ENCODE measurements at regions not wholly inside any gene's neighbourhood (a gene's known extent, or its start where the extent isn't known, plus 50 kb on each side); places are given as distances from the start of the nearest gene placed in this dataset.

DNA sequence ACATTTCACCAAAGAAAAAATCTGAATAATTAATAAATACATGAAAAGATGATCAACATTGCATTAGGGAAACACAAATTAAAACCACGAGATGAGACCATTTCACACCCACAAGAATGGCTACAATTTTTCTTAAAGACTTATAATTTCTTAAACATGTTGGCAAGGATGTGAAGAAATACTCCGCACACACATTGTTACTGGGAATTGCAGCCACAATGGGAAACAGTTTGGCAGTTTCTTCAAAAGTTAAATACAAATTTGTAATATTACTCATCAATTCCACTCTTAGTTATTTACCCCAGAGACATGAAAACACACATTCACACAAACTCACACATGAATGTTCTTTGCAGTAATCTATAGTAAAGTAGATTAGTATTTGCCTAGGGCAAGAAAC is 363.3 kb upstream of the SMIM21 start:
- H3K36me3 Mint-ChIP-seq (ENCODE audit: insufficient read depth): no peaks in the 10 kb centered on the region
- no peak for DNase-seq
- no peak overlapping the region for H3K4me3 Mint-ChIP-seq
- no peak overlapping the region for H3K27ac Mint-ChIP-seq
- peaks cover 0 to 3% of the 10 kb centered on the region in 2 donors for H3K9me3 Mint-ChIP-seq
- ATAC-seq (replicated peaks): no peak
- H3K27me3 Mint-ChIP-seq: peaks cover 6 to 13% of the 10 kb centered on the region in 2 donors
- no peaks in the 10 kb centered on the region for H3K4me1 Mint-ChIP-seq (ENCODE audit: low read depth in 2 of 2)

DNA sequence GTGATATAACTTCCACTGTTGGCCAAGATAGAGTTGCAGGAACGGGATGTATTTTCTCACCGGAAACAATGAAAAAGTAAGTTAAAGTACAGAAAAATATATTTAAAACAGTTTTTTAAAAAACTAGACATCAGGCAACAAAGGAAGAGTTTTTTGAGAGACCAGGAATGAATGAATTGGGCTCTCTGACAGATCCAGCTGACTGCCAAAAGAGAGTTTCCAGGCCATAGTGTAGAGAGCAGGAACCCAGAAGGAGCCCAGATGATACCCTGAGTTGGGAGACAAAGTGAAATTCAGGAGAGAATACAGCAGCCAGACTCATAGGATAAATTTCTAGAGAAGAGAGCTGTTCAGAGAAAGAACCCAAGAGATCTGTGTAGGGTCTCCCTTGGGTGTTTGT is 362.6 kb upstream of the SMIM21 start:
- H3K36me3 Mint-ChIP-seq (ENCODE audit: insufficient read depth): no peaks in the 10 kb centered on the region
- H3K9me3 Mint-ChIP-seq: peaks cover 0 to 3% of the 10 kb centered on the region in 2 donors
- H3K4me1 Mint-ChIP-seq (ENCODE audit: low read depth in 2 of 2): no peaks in the 10 kb centered on the region
- H3K27ac Mint-ChIP-seq: no peak overlapping the region
- H3K27me3 Mint-ChIP-seq: peaks cover 12 to 16% of the 10 kb centered on the region in 2 donors
- no peak overlapping the region for H3K4me3 Mint-ChIP-seq
- DNase-seq (no peak), ATAC-seq (replicated peaks) (no peak)

DNA sequence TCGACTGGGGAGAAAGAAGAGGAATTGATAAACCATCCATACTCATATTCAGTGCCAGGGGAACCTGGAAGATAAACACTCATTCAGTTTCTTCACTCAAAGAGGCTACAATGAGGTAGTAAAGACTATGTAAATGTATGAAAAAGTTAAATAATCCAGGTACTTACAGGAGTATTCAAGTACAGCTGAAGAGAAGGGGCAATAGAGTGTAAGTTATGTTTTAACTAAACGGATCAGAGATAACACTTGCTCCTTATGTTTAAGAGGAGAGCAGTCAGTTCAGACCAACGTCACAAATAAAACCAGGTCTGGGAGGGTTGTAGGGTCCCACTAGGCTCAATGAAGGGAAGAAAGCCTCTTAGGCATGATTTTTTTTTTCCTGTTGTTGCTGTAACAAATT is 358.3 kb upstream of the SMIM21 start:
- Mint-ChIP-seq H3K4me3 (no peak overlapping the region), H3K9me3 (no peaks in the 10 kb centered on the region), H3K36me3 (ENCODE audit: insufficient read depth) (no peaks in the 10 kb centered on the region), H3K27me3 (peaks cover 19 to 25% of the 10 kb centered on the region in 2 donors), H3K4me1 (ENCODE audit: low read depth in 2 of 2) (no peaks in the 10 kb centered on the region), H3K27ac (no peak overlapping the region)
- no peak for DNase-seq
- no peak for ATAC-seq (replicated peaks)

DNA sequence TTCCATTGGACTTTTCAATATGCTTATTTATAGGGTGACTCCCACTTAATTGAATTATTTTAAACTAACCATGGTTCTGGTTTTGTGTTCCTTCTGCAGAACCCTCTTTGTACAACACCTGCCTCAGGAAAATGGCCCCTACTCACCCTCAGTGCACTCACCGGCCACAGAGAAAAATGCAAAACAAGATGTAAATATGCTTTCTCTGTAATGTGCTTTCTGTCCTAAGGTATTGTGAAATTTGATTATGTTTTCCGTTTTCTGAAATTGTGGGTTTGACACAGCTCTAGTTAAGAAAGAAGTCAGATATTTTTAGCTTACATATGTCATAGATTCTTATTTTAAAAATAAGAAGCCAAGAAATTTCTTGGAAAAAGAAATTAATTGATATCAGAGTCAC is 357.7 kb upstream of the SMIM21 start:
- Mint-ChIP-seq H3K4me3 (no peak overlapping the region), H3K27ac (no peak overlapping the region), H3K27me3 (peaks cover 19 to 25% of the 10 kb centered on the region in 2 donors), H3K4me1 (ENCODE audit: low read depth in 2 of 2) (no peaks in the 10 kb centered on the region), H3K9me3 (no peaks in the 10 kb centered on the region), H3K36me3 (ENCODE audit: insufficient read depth) (no peaks in the 10 kb centered on the region)
- DNase-seq (no peak), ATAC-seq (replicated peaks) (no peak)

DNA sequence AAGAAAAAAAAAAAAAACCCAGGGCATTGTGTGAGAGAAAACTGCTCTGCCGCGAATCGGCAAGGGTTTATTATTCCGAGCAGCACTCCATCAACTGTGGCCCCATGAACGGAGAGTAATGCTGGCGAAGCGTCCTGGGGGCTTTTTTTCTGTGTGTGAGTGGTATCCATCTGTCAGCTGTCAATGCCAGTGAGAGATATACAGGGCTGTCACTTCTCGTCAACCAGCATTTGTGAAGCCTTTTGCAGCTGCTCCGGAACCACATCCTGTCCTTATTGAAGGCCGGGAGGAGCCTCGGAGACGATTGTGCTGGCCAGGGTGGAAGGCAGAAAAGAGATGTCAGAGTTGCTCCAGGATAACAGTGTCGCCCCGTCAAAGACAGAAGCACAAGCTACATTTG is 356.9 kb upstream of the SMIM21 start:
- H3K27me3 Mint-ChIP-seq: peaks cover 19 to 27% of the 10 kb centered on the region in 2 donors
- DNase-seq: no peak
- H3K9me3 Mint-ChIP-seq: no peaks in the 10 kb centered on the region
- no peaks in the 10 kb centered on the region for H3K4me1 Mint-ChIP-seq (ENCODE audit: low read depth in 2 of 2)
- no peak overlapping the region for H3K27ac Mint-ChIP-seq
- no peak for ATAC-seq (replicated peaks)
- no peak overlapping the region for H3K4me3 Mint-ChIP-seq
- no peaks in the 10 kb centered on the region for H3K36me3 Mint-ChIP-seq (ENCODE audit: insufficient read depth)

GRCh38 chr18:75783566-75784281 is 356.2 kb upstream of the SMIM21 start:
- H3K36me3 Mint-ChIP-seq (ENCODE audit: insufficient read depth): no peaks in the 10 kb centered on the region
- no peak overlapping the region for H3K4me3 Mint-ChIP-seq
- peaks cover 19 to 34% of the 10 kb centered on the region in 2 donors for H3K27me3 Mint-ChIP-seq
- H3K4me1 Mint-ChIP-seq (ENCODE audit: low read depth in 2 of 2): no peaks in the 10 kb centered on the region
- no peak overlapping the region for H3K27ac Mint-ChIP-seq
- DNase-seq (no peak), ATAC-seq (replicated peaks) (no peak)
- no peaks in the 10 kb centered on the region for H3K9me3 Mint-ChIP-seq

DNA sequence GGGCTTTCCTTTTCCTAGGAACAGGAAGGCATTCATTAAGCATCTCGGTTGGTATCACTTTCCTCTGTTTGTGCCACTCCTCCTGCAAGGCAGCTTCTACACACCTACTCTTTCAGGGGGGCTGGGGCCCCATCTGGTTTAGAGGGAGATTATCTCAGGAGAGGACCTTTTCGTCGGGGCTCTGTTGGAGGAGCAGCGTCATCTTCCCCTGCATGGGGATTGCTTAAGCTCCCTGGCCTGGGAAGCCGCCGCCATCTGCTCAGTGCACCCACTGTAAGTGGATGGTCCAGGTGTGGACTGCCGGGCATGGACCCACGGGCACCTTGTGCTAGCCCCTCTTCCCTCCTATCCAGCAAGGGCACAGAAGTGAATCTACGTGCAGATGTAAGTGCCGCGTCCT is 355.3 kb upstream of the SMIM21 start:
- Mint-ChIP-seq H3K27ac (no peak overlapping the region), H3K36me3 (ENCODE audit: insufficient read depth) (no peaks in the 10 kb centered on the region), H3K4me3 (no peak overlapping the region), H3K27me3 (peaks cover 23 to 43% of the 10 kb centered on the region in 2 donors), H3K9me3 (no peaks in the 10 kb centered on the region), H3K4me1 (ENCODE audit: low read depth in 2 of 2) (no peaks in the 10 kb centered on the region)
- DNase-seq (no peak), ATAC-seq (replicated peaks) (no peak)

- Mint-ChIP-seq H3K4me1 (ENCODE audit: low read depth in 2 of 2) (no peaks in the 10 kb centered on the region), H3K27ac (no peak overlapping the region), H3K9me3 (no peaks in the 10 kb centered on the region), H3K36me3 (ENCODE audit: insufficient read depth) (no peaks in the 10 kb centered on the region), H3K4me3 (no peak overlapping the region), H3K27me3 (peaks cover 25 to 46% of the 10 kb centered on the region in 2 donors)
- DNase-seq (no peak), ATAC-seq (replicated peaks) (no peak)
Observed at GRCh38 chr18:75782204-75782603, 354.7 kb upstream of the SMIM21 start.

DNA sequence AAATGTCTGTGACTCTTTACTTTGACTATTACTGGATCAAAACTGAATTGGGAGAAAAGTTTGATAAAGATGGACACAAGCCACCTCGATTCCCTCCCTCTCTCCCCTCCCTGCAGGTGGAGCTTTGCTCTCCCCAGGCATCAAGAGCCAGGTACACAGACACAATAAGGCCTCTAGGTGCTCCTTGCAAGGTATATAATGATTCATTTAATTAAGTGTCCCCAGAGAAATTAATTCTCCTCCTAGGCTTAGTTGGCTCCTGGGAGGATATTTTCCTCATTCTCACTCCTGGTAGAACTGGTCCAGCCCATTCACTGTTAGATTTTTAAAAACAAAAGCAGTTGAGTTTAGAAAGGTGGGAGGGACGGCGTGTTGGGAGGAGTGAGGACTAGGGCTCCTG is 352.4 kb upstream of the SMIM21 start:
- Mint-ChIP-seq H3K9me3 (no peaks in the 10 kb centered on the region), H3K27me3 (peaks cover 12 to 40% of the 10 kb centered on the region in 2 donors), H3K4me3 (no peak overlapping the region), H3K27ac (no peak overlapping the region), H3K36me3 (ENCODE audit: insufficient read depth) (no peaks in the 10 kb centered on the region), H3K4me1 (ENCODE audit: low read depth in 2 of 2) (no peaks in the 10 kb centered on the region)
- DNase-seq (no peak), ATAC-seq (replicated peaks) (no peak)

DNA sequence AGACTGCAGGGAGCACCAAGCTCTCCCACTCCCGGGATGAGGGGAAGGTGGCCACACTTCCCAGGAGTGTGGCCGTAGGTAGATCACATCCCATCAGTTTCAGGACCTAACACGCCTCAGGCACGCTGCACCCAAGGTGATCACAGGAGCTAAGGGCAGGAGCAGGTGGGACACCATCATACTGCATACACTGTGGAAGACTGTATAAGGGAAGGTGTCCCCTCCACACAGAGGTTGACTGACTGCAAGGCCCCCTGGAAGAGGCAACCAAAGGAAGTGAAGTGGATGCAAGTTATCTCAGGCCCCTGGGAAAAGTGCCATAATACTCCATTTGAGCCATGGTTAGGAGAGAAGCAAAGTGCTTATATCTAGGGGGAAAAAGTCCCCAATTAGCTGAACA is 351.9 kb upstream of the SMIM21 start:
- Mint-ChIP-seq H3K4me3 (no peak overlapping the region), H3K9me3 (no peaks in the 10 kb centered on the region), H3K27ac (no peak overlapping the region), H3K4me1 (ENCODE audit: low read depth in 2 of 2) (no peaks in the 10 kb centered on the region), H3K36me3 (ENCODE audit: insufficient read depth) (no peaks in the 10 kb centered on the region), H3K27me3 (peaks cover 12 to 40% of the 10 kb centered on the region in 2 donors)
- DNase-seq (no peak), ATAC-seq (replicated peaks) (no peak)

DNA sequence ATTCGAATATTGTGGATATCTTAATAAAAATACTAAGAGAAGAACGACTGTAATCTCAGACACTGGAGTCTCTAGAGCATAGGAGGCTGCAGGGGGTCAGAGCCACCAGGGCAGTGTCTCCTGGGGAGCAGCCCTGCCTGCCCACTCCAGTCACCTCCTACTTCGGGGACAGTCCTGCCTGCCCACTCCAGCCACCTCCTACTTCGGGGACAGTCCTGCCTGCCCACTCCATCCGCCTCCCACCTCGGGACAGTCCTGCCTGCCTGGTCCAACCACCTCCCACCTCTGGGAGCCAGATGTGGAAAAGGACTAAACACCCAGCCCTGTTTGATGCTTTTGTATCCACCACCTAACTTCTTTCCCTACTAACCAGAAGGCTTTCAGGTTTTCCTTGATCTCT is 350.1 kb upstream of the SMIM21 start:
- Mint-ChIP-seq H3K27ac (no peak overlapping the region), H3K27me3 (peaks cover 6 to 40% of the 10 kb centered on the region in 2 donors), H3K36me3 (ENCODE audit: insufficient read depth) (no peaks in the 10 kb centered on the region), H3K4me1 (ENCODE audit: low read depth in 2 of 2) (no peaks in the 10 kb centered on the region), H3K9me3 (no peaks in the 10 kb centered on the region), H3K4me3 (no peak overlapping the region)
- ATAC-seq (replicated peaks): no peak
- no peak for DNase-seq

- no peak overlapping the region for H3K4me3 Mint-ChIP-seq
- H3K36me3 Mint-ChIP-seq (ENCODE audit: insufficient read depth): no peaks in the 10 kb centered on the region
- H3K9me3 Mint-ChIP-seq: no peaks in the 10 kb centered on the region
- H3K27ac Mint-ChIP-seq: no peak overlapping the region
- H3K4me1 Mint-ChIP-seq (ENCODE audit: low read depth in 2 of 2): no peaks in the 10 kb centered on the region
- ATAC-seq (replicated peaks): no peak
- peaks cover 6 to 31% of the 10 kb centered on the region in 2 donors for H3K27me3 Mint-ChIP-seq
- DNase-seq: no peak
Observed at GRCh38 chr18:75775121-75775520, 347.6 kb upstream of the SMIM21 start.

DNA sequence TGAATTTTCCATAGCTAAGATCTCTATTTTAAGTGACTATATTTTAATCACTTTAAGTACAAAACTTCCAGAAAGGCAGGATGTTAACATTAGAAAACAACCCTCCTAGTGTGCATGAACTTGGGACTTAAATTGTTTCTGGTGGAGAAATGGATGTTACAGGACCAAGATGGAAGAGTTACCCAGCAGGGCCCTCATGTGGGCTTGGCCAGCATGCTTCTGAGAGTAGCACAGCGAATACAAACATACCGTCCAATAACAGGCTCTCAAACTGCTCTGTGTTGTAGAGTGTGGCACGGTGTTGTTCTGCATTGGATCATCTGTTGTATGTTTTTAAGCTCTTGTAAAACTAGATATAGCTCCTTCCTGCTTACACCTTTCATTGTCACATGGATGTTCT is 346.1 kb upstream of the SMIM21 start:
- Mint-ChIP-seq H3K9me3 (no peaks in the 10 kb centered on the region), H3K27me3 (peaks cover 6 to 21% of the 10 kb centered on the region in 2 donors), H3K4me1 (ENCODE audit: low read depth in 2 of 2) (no peaks in the 10 kb centered on the region), H3K4me3 (no peak overlapping the region), H3K27ac (no peak overlapping the region), H3K36me3 (ENCODE audit: insufficient read depth) (no peaks in the 10 kb centered on the region)
- DNase-seq (no peak), ATAC-seq (replicated peaks) (no peak)

DNA sequence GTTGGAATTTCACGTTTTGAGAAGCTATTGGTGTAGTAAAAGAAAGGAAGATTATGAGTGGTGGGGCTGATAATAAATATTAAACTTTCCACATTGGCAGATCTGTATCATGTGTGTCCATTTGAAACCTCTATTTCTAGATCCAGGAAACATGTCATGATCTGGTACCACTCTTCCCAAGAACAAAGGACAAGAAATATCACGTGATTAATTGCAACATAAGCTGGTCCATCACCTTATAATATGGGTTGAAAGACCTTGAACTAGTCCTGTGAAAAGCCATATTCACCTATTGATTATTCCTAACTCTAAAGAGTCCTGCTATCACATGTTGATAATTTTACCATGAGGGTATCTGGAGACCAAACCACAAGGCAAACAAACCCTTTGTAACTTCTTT is 335.3 kb upstream of the SMIM21 start:
- Mint-ChIP-seq H3K4me1 (ENCODE audit: low read depth in 2 of 2) (no peaks in the 10 kb centered on the region), H3K4me3 (no peak overlapping the region), H3K27me3 (peaks cover 0 to 18% of the 10 kb centered on the region in 2 donors), H3K27ac (no peak overlapping the region), H3K9me3 (no peaks in the 10 kb centered on the region), H3K36me3 (ENCODE audit: insufficient read depth) (no peaks in the 10 kb centered on the region)
- ATAC-seq (replicated peaks) (no peak), DNase-seq (no peak)

All from effector memory CD8-positive, alpha-beta T cell (primary cell).